Liver (tissue), 3 donors: ENCODE measurements at regions not wholly inside any gene's neighbourhood (a gene's known extent, or its start where the extent isn't known, plus 50 kb on each side); places are given as distances from the start of the nearest gene placed in this dataset.

ENCODE experiments used
- HNF4G ChIP-seq: IDR thresholded peaks from 2 replicates; pipeline ENCODE4 v1.6.1; 2016; ENCODE audit warnings: antibody characterized with exemption
- JUND ChIP-seq, 2 donors: IDR thresholded peaks; 2 replicates each; pipeline ENCODE4 v1.6.1; 2016; ENCODE audit warnings: antibody characterized with exemption in 2 of 2
- RXRA ChIP-seq, 2 donors: IDR thresholded peaks; 2 replicates each; pipeline ENCODE4 v1.6.1; 2017 to 2018; ENCODE audit warnings: antibody characterized with exemption in 2 of 2, mild to moderate bottlenecking in 1 of 2
- SP1 ChIP-seq: IDR thresholded peaks from 2 replicates; pipeline ENCODE4 v1.6.1; 2018; ENCODE audit warnings: antibody characterized with exemption, mild to moderate bottlenecking
- TAF1 ChIP-seq: conservative IDR thresholded peaks from 2 replicates; pipeline ENCODE4 v1.6.1; 2016; ENCODE audit warnings: antibody characterized with exemption, mild to moderate bottlenecking
- YY1 ChIP-seq: IDR thresholded peaks from 2 replicates; pipeline ENCODE4 v1.6.1; 2016; ENCODE audit warnings: antibody characterized with exemption, mild to moderate bottlenecking
- TF ChIP-seq, protein P1 (sequence below): fragments of 150-350 bp; IDR thresholded peaks from 2 replicates; pipeline ENCODE4 v1.5.1; 2017; ENCODE audit warnings: improper control_type of control experiment, low read depth, low read length; ENCODE audit not compliant: missing input control
- TF ChIP-seq, protein P2 (sequence below): IDR thresholded peaks from 2 replicates; pipeline ENCODE4 v1.6.1; 2016; ENCODE audit warnings: antibody characterized with exemption, mild to moderate bottlenecking
- donor health status: healthy.
- donor health status: healthy.

DNA sequence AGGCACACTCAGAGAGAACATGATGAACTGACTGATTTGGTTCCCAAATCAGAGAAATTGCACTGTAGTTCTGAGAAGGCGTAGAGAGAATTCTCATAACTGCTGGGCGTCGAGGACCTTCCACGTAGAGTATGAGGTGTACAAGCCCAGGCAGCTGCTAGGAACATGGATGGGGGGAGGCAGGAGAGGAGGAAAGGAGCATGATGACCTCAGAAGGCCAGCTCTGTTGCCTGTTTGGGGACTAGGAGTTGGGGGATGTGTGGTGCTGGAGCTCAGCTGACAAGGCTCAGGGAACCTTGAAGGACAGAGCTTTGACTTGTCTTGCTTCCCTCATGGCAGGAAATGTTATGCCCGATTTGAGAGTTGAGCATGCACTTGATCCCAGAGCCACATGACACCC, 485.4 kb downstream of the IRX1 start:
- TF ChIP-seq, protein P1, sequence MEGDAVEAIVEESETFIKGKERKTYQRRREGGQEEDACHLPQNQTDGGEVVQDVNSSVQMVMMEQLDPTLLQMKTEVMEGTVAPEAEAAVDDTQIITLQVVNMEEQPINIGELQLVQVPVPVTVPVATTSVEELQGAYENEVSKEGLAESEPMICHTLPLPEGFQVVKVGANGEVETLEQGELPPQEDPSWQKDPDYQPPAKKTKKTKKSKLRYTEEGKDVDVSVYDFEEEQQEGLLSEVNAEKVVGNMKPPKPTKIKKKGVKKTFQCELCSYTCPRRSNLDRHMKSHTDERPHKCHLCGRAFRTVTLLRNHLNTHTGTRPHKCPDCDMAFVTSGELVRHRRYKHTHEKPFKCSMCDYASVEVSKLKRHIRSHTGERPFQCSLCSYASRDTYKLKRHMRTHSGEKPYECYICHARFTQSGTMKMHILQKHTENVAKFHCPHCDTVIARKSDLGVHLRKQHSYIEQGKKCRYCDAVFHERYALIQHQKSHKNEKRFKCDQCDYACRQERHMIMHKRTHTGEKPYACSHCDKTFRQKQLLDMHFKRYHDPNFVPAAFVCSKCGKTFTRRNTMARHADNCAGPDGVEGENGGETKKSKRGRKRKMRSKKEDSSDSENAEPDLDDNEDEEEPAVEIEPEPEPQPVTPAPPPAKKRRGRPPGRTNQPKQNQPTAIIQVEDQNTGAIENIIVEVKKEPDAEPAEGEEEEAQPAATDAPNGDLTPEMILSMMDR: no peak
- TF ChIP-seq, protein P2, sequence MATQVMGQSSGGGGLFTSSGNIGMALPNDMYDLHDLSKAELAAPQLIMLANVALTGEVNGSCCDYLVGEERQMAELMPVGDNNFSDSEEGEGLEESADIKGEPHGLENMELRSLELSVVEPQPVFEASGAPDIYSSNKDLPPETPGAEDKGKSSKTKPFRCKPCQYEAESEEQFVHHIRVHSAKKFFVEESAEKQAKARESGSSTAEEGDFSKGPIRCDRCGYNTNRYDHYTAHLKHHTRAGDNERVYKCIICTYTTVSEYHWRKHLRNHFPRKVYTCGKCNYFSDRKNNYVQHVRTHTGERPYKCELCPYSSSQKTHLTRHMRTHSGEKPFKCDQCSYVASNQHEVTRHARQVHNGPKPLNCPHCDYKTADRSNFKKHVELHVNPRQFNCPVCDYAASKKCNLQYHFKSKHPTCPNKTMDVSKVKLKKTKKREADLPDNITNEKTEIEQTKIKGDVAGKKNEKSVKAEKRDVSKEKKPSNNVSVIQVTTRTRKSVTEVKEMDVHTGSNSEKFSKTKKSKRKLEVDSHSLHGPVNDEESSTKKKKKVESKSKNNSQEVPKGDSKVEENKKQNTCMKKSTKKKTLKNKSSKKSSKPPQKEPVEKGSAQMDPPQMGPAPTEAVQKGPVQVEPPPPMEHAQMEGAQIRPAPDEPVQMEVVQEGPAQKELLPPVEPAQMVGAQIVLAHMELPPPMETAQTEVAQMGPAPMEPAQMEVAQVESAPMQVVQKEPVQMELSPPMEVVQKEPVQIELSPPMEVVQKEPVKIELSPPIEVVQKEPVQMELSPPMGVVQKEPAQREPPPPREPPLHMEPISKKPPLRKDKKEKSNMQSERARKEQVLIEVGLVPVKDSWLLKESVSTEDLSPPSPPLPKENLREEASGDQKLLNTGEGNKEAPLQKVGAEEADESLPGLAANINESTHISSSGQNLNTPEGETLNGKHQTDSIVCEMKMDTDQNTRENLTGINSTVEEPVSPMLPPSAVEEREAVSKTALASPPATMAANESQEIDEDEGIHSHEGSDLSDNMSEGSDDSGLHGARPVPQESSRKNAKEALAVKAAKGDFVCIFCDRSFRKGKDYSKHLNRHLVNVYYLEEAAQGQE: no peak
- TF ChIP-seq JUND (IDR thresholded peaks at IDR 0.05) (no peak), TAF1 (no peak), RXRA (IDR thresholded peaks at IDR 0.05) (no peak), HNF4G (no peak), YY1 (no peak), SP1 (no peak)
